ENCODE measurements at regions not wholly inside any gene's neighbourhood (a gene's known extent, or its start where the extent isn't known, plus 50 kb on each side); places are given as distances from the start of the nearest gene placed in this dataset.
"Not testable (repeated sequence)": the region's sequence is repeated elsewhere in the genome, so short reads cannot be mapped to it uniquely, and the experiment has no call there.

DNA sequence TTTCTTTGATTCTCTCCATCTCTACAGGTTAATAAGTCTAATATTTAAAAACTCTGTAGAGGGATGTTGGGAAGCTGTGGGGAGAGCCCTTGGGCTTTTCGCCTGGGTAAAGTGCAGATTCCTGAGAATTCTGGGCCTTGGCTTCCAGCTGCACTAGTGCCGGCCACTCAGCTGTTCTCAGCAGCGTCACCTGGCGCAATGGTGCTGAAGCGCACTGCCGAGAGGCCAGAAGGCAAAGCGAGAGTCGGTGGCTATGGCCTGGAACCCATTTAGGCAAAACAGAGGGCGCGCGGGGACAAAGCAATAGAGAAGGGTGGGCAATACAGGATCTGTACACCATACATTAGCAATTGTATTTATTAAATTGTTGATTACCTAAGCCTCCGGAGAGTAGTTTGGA is 70.8 kb upstream of the FCGR1A start:
- H3K36me3 ChIP-seq (ENCODE audit: control insufficient read depth in 2 of 2, extremely low read depth in 1 of 2, insufficient read depth in 2 of 2, low read length in 2 of 2); CTCF ChIA-PET; H3K79me2 ChIP-seq (ENCODE audit: control insufficient read depth, insufficient read depth, low read length); BruUV-seq (replicated peaks); intact Hi-C loops (cut with micrococcal nuclease); H3K9ac ChIP-seq (replicated peaks; ENCODE audit: extremely low read depth, insufficient read depth, low read length); H3K9me3 ChIP-seq (replicated peaks; ENCODE audit: control insufficient read depth, insufficient read depth, low read length); dilution Hi-C loops (cut with MboI; ENCODE audit: extremely low pct_ligation_motif_present, low sequenced_read_pairs); H3K27me3 ChIP-seq (ENCODE audit: control insufficient read depth in 2 of 2, insufficient read depth in 2 of 2, low read length in 2 of 2); DNase-seq (ENCODE audit: low read depth, low spot score); H4K20me1 ChIP-seq (replicated peaks; ENCODE audit: control insufficient read depth, extremely low read depth, insufficient read depth, low read length); H3K4me1 ChIP-seq (ENCODE audit: control insufficient read depth, extremely low read depth, insufficient read depth, low read length); H3K4me3 ChIP-seq (replicated peaks in 1 of 3; ENCODE audit: insufficient read depth in 1 of 3, low read depth in 1 of 3, low read length in 3 of 3); H2AFZ ChIP-seq (ENCODE audit: low read depth, low read length); H3K27ac ChIP-seq (ENCODE audit: insufficient read depth, low read depth, low read length); H3K4me2 ChIP-seq (ENCODE audit: insufficient read depth, low read length); H3K9me1 ChIP-seq (replicated peaks; ENCODE audit: control insufficient read depth, extremely low read depth, insufficient read depth, low read length); POLR2A ChIA-PET: not testable (repeated sequence)
- FAIRE-seq: peak; percentile 76

DNA sequence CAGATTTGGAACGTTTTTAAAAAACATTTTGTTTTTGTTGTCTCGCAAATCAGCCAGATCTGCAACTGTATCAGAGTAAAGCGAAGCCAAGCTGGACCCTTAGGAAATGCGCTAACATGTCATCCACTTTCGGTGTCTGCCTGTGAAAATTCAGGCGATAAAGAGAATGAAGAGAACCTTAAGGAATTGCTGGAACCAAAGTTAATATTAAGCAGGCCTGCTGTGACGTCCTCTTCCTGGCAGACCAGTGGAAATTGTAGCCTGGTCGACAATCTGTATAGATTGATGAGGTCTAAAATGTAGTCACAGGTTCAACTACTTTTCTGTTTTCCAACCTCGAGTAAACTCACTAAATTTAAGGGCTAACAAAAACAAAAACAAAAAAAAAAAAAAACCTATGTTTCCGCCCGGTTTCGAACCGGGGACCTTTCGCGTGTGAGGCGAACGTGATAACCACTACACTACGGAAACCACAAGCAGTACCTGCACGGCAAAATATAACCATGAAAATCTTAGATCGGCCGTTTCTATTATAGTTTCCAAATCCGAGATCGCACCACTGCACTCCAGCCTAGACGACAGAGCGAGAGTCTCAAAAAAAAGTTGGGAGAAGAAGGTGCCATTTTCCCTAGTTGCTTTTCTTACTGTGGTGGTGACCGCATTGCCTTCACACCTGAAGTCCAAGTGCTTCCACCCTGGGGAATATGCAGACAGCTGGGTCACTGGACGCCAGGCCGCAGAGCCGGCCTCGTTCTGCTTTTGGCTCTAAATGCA is 70.2 kb upstream of the FCGR1A start:
- H3K27ac ChIP-seq (ENCODE audit: insufficient read depth, low read depth, low read length); dilution Hi-C loops (cut with MboI; ENCODE audit: extremely low pct_ligation_motif_present, low sequenced_read_pairs); H3K9me3 ChIP-seq (replicated peaks; ENCODE audit: control insufficient read depth, insufficient read depth, low read length); H4K20me1 ChIP-seq (replicated peaks; ENCODE audit: control insufficient read depth, extremely low read depth, insufficient read depth, low read length); POLR2A ChIA-PET; H3K36me3 ChIP-seq (ENCODE audit: control insufficient read depth in 2 of 2, extremely low read depth in 1 of 2, insufficient read depth in 2 of 2, low read length in 2 of 2); intact Hi-C loops (cut with micrococcal nuclease); H3K9ac ChIP-seq (replicated peaks; ENCODE audit: extremely low read depth, insufficient read depth, low read length); H3K27me3 ChIP-seq (ENCODE audit: control insufficient read depth in 2 of 2, insufficient read depth in 2 of 2, low read length in 2 of 2); H3K9me1 ChIP-seq (replicated peaks; ENCODE audit: control insufficient read depth, extremely low read depth, insufficient read depth, low read length); CTCF ChIA-PET; H2AFZ ChIP-seq (ENCODE audit: low read depth, low read length); BruUV-seq (replicated peaks); H3K79me2 ChIP-seq (ENCODE audit: control insufficient read depth, insufficient read depth, low read length); H3K4me1 ChIP-seq (ENCODE audit: control insufficient read depth, extremely low read depth, insufficient read depth, low read length): not testable (repeated sequence)
- Histone ChIP-seq H3K4me3 (replicated peaks in 1 of 3; ENCODE audit: insufficient read depth in 1 of 3, low read depth in 1 of 3, low read length in 3 of 3) (peak overlapping the region; percentile 19 to 29 (median 26)), H3K4me2 (ENCODE audit: insufficient read depth, low read length) (peak overlapping the region; percentile 25)
- DNase-seq (ENCODE audit: low read depth, low spot score) (peak; percentile 66), FAIRE-seq (peak; percentile 68)

DNA sequence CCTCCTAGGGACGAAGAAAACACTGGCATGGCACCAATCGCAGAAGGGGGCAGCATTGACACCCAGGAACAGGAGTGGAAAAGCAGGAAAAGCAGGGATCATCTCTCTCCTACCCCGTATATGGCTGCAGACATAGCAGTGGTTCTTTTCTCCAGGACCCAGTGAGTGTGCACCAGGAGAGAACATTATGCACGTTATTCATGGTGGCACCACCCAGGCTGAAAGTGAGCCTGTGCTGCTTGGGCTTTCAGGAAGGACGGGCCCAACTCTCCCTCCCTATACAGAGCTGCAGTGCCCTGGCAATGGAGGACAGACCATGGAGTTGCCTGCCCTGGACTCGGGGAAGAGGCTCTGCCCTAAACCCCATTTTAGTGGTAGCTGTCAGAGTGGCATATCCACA is 69.0 kb upstream of the FCGR1A start:
- POLR2A ChIA-PET; H3K79me2 ChIP-seq (ENCODE audit: control insufficient read depth, insufficient read depth, low read length); H3K4me2 ChIP-seq (ENCODE audit: insufficient read depth, low read length); FAIRE-seq; H3K4me3 ChIP-seq (replicated peaks in 1 of 3; ENCODE audit: insufficient read depth in 1 of 3, low read depth in 1 of 3, low read length in 3 of 3); H2AFZ ChIP-seq (ENCODE audit: low read depth, low read length); H3K4me1 ChIP-seq (ENCODE audit: control insufficient read depth, extremely low read depth, insufficient read depth, low read length); H3K9me1 ChIP-seq (replicated peaks; ENCODE audit: control insufficient read depth, extremely low read depth, insufficient read depth, low read length); BruUV-seq (replicated peaks); H4K20me1 ChIP-seq (replicated peaks; ENCODE audit: control insufficient read depth, extremely low read depth, insufficient read depth, low read length); H3K27ac ChIP-seq (ENCODE audit: insufficient read depth, low read depth, low read length); intact Hi-C loops (cut with micrococcal nuclease); H3K9me3 ChIP-seq (replicated peaks; ENCODE audit: control insufficient read depth, insufficient read depth, low read length); CTCF ChIA-PET; DNase-seq (ENCODE audit: low read depth, low spot score); H3K27me3 ChIP-seq (ENCODE audit: control insufficient read depth in 2 of 2, insufficient read depth in 2 of 2, low read length in 2 of 2); H3K36me3 ChIP-seq (ENCODE audit: control insufficient read depth in 2 of 2, extremely low read depth in 1 of 2, insufficient read depth in 2 of 2, low read length in 2 of 2); dilution Hi-C loops (cut with MboI; ENCODE audit: extremely low pct_ligation_motif_present, low sequenced_read_pairs); H3K9ac ChIP-seq (replicated peaks; ENCODE audit: extremely low read depth, insufficient read depth, low read length): not testable (repeated sequence)

DNA sequence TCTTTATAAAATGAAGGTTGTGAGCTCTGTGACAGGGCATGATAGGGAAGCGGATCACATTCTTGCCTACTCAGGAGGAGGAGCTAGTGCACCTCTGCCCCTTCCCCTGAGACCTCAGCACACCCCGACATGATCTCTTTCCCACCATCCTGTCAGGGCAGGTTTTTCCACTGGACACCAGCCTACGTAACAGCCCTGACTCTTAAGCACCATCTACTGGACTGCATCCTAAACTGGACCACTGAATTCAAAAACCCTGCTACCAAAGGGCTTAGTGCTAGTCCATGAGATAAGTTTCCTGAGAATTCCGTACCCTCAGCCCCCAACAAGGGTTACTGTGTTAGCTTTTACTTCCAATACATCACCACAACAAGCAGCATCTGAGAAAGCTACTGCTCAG is 68.5 kb upstream of the FCGR1A start:
- H3K27me3 ChIP-seq (ENCODE audit: control insufficient read depth in 2 of 2, insufficient read depth in 2 of 2, low read length in 2 of 2); H3K9me3 ChIP-seq (replicated peaks; ENCODE audit: control insufficient read depth, insufficient read depth, low read length); H2AFZ ChIP-seq (ENCODE audit: low read depth, low read length); POLR2A ChIA-PET; H3K27ac ChIP-seq (ENCODE audit: insufficient read depth, low read depth, low read length); H3K4me2 ChIP-seq (ENCODE audit: insufficient read depth, low read length); H3K4me1 ChIP-seq (ENCODE audit: control insufficient read depth, extremely low read depth, insufficient read depth, low read length); FAIRE-seq; H3K9me1 ChIP-seq (replicated peaks; ENCODE audit: control insufficient read depth, extremely low read depth, insufficient read depth, low read length); DNase-seq (ENCODE audit: low read depth, low spot score); H3K36me3 ChIP-seq (ENCODE audit: control insufficient read depth in 2 of 2, extremely low read depth in 1 of 2, insufficient read depth in 2 of 2, low read length in 2 of 2); H4K20me1 ChIP-seq (replicated peaks; ENCODE audit: control insufficient read depth, extremely low read depth, insufficient read depth, low read length); dilution Hi-C loops (cut with MboI; ENCODE audit: extremely low pct_ligation_motif_present, low sequenced_read_pairs); H3K4me3 ChIP-seq (replicated peaks in 1 of 3; ENCODE audit: insufficient read depth in 1 of 3, low read depth in 1 of 3, low read length in 3 of 3); intact Hi-C loops (cut with micrococcal nuclease); H3K9ac ChIP-seq (replicated peaks; ENCODE audit: extremely low read depth, insufficient read depth, low read length); BruUV-seq (replicated peaks); CTCF ChIA-PET; H3K79me2 ChIP-seq (ENCODE audit: control insufficient read depth, insufficient read depth, low read length): not testable (repeated sequence)

Data from endothelial cell of umbilical vein (primary cell).